ENCODE measurements at regions not wholly inside any gene's neighbourhood (a gene's known extent, or its start where the extent isn't known, plus 50 kb on each side); places are given as distances from the start of the nearest gene placed in this dataset.
"Not testable (repeated sequence)": the region's sequence is repeated elsewhere in the genome, so short reads cannot be mapped to it uniquely, and the experiment has no call there.

GRCh38 chrX:952816-953215 is 259.6 kb downstream of the CRLF2 start:
- no peaks in the 10 kb centered on the region for H3K27me3 ChIP-seq (replicated peaks; ENCODE audit: insufficient read depth, low read depth, low read length, poor library complexity)
- no peaks in the 10 kb centered on the region for H3K36me3 ChIP-seq (ENCODE audit: insufficient read depth, low read length, poor library complexity, severe bottlenecking)
- no peaks in the 10 kb centered on the region for H3K4me1 ChIP-seq (ENCODE audit: insufficient read depth, low read length, poor library complexity, severe bottlenecking)
- CTCF ChIA-PET, result no interaction called here
- POLR2A ChIA-PET (ENCODE audit: low non-redundant PET), result no interaction called here
- H3K27ac ChIP-seq (ENCODE audit: low read depth, low read length, poor library complexity, severe bottlenecking), result no peak overlapping the region
- H3K9me3 ChIP-seq (ENCODE audit: low read depth, low read length, poor library complexity, severe bottlenecking), result no peaks in the 10 kb centered on the region
- H3K4me3 ChIP-seq (ENCODE audit: low read depth, low read length, poor library complexity, severe bottlenecking), result no peak overlapping the region
- intact Hi-C loops (cut with micrococcal nuclease; ENCODE audit: unreplicated experiment), result no loop called here
- no peak for DNase-seq (ENCODE audit: low spot score)
- TF ChIP-seq EZH2 (IDR thresholded peaks at IDR 0.05; ENCODE audit: borderline replicate concordance, low read depth, low read length, poor library complexity, severe bottlenecking) (no peak), CTCF (conservative IDR thresholded peaks at IDR 0.05; ENCODE audit: low read depth, low read length) (no peak)
- no TSS peak for BruUV-seq (replicated peaks)

DNA sequence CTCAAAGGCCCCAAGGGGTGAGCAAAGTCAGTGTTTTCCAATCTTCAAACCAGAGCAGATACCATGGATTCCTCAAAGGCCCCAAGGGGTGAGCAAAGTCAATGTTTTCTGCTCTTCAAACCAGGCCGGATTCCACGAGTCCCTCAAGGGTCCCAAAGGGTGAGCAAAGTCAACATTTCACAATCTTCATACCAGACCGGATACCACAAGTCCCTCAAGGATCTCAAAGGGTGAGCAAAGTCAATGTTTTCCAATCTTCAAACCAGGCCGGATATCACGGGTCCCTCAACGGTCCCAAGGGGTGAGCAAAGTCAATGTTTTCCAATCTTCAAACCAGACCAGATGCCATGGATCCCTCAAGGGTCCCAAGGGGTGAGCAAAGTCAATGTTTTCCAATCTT is 265.2 kb downstream of the CRLF2 start:
- POLR2A ChIA-PET (ENCODE audit: low non-redundant PET); H3K9me3 ChIP-seq (ENCODE audit: low read depth, low read length, poor library complexity, severe bottlenecking); H3K4me3 ChIP-seq (ENCODE audit: low read depth, low read length, poor library complexity, severe bottlenecking); H3K27me3 ChIP-seq (replicated peaks; ENCODE audit: insufficient read depth, low read depth, low read length, poor library complexity); H3K4me1 ChIP-seq (ENCODE audit: insufficient read depth, low read length, poor library complexity, severe bottlenecking); DNase-seq (ENCODE audit: low spot score); H3K27ac ChIP-seq (ENCODE audit: low read depth, low read length, poor library complexity, severe bottlenecking); H3K36me3 ChIP-seq (ENCODE audit: insufficient read depth, low read length, poor library complexity, severe bottlenecking); CTCF ChIA-PET; intact Hi-C loops (cut with micrococcal nuclease; ENCODE audit: unreplicated experiment); BruUV-seq (replicated peaks): not testable (repeated sequence)

DNA sequence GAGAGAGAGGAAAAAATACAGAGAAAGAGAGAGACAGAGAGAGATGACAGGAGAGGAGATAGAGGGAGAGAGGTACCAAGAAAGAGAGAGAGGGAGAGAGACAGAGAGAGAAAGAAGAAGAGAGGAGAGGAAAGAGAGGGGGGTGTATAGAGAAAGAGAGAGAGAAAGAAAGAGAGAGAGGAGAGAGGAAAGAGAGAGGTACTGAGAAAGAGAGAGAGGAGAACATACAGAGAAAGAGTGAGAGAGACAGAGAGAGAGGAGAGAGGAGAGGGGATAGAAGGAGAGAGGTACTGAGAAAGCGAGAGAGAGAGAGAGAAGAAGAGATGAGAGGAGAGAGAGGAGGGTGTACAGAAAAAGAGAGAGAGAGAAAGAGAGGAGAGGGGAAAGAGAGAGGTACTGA is 269.4 kb downstream of the CRLF2 start:
- ChIA-PET POLR2A (ENCODE audit: low non-redundant PET) (no interaction called here), CTCF (no interaction called here)
- H3K4me1 ChIP-seq (ENCODE audit: insufficient read depth, low read length, poor library complexity, severe bottlenecking), result no peaks in the 10 kb centered on the region
- BruUV-seq (replicated peaks), result no TSS peak
- H3K27ac ChIP-seq (ENCODE audit: low read depth, low read length, poor library complexity, severe bottlenecking), result no peak overlapping the region
- H3K36me3 ChIP-seq (ENCODE audit: insufficient read depth, low read length, poor library complexity, severe bottlenecking), result no peaks in the 10 kb centered on the region
- H3K9me3 ChIP-seq (ENCODE audit: low read depth, low read length, poor library complexity, severe bottlenecking), result no peaks in the 10 kb centered on the region
- no peak for DNase-seq (ENCODE audit: low spot score)
- H3K4me3 ChIP-seq (ENCODE audit: low read depth, low read length, poor library complexity, severe bottlenecking), result no peak overlapping the region
- intact Hi-C loops (cut with micrococcal nuclease; ENCODE audit: unreplicated experiment), result no loop called here
- H3K27me3 ChIP-seq (replicated peaks; ENCODE audit: insufficient read depth, low read depth, low read length, poor library complexity), result no peaks in the 10 kb centered on the region
- TF ChIP-seq CTCF (conservative IDR thresholded peaks at IDR 0.05; ENCODE audit: low read depth, low read length) (no peak), EZH2 (IDR thresholded peaks at IDR 0.05; ENCODE audit: borderline replicate concordance, low read depth, low read length, poor library complexity, severe bottlenecking) (no peak)

GRCh38 chrX:940691-941090 is 271.8 kb downstream of the CRLF2 start:
- H3K9me3 ChIP-seq (ENCODE audit: low read depth, low read length, poor library complexity, severe bottlenecking), result no peaks in the 10 kb centered on the region
- H3K27ac ChIP-seq (ENCODE audit: low read depth, low read length, poor library complexity, severe bottlenecking), result no peak overlapping the region
- no peaks in the 10 kb centered on the region for H3K36me3 ChIP-seq (ENCODE audit: insufficient read depth, low read length, poor library complexity, severe bottlenecking)
- H3K4me1 ChIP-seq (ENCODE audit: insufficient read depth, low read length, poor library complexity, severe bottlenecking), result no peaks in the 10 kb centered on the region
- H3K4me3 ChIP-seq (ENCODE audit: low read depth, low read length, poor library complexity, severe bottlenecking), result no peak overlapping the region
- TF ChIP-seq EZH2 (IDR thresholded peaks at IDR 0.05; ENCODE audit: borderline replicate concordance, low read depth, low read length, poor library complexity, severe bottlenecking) (no peak), CTCF (conservative IDR thresholded peaks at IDR 0.05; ENCODE audit: low read depth, low read length) (no peak)
- no peak for DNase-seq (ENCODE audit: low spot score)
- POLR2A ChIA-PET (ENCODE audit: low non-redundant PET), result no interaction called here
- no peaks in the 10 kb centered on the region for H3K27me3 ChIP-seq (replicated peaks; ENCODE audit: insufficient read depth, low read depth, low read length, poor library complexity)
- BruUV-seq (replicated peaks), result no TSS peak
- intact Hi-C loops (cut with micrococcal nuclease; ENCODE audit: unreplicated experiment), result no loop called here
- CTCF ChIA-PET, result no interaction called here

All from A673 (cell line).